IMR-90 (cell line): ENCODE measurements at regions not wholly inside any gene's neighbourhood (a gene's known extent, or its start where the extent isn't known, plus 50 kb on each side); places are given as distances from the start of the nearest gene placed in this dataset.

Source experiments
- ATAC-seq: fragments of 200-7000 bp; cut with Tn5 transposase; 2 replicates; pipeline ENCODE4 v1.9.1; 2020; ENCODE audit warnings: low read depth, mild to moderate bottlenecking, moderate library complexity
- BruUV-seq: library from RNA; stranded (reverse); fragments of 400-500 nt; replicated peaks from 2 replicates; lab custom pipeline; 2021; lab: Mats Ljungman, UMichigan
- CTCF ChIA-PET: fragments of 300-600 bp; formaldehyde crosslinking; extraction: SDS; loops from one replicate; lab custom pipeline; 2021; ENCODE audit warnings: antibody characterized with exemption; lab: Yijun Ruan, JAX
- POLR2A ChIA-PET: fragments of 300-600 bp; sonication (Branson Sonifier 250); formaldehyde crosslinking; loops from one replicate; lab custom pipeline; 2022; ENCODE audit warnings: antibody characterized with exemption; ENCODE audit not compliant: unreplicated experiment; lab: Charles Lee
- DNase-seq: peaks from one replicate; pipeline ENCODE4 v3.0.0; 2013
- H2AFZ ChIP-seq: replicated peaks from 2 replicates; pipeline ENCODE3; 2013; ENCODE audit warnings: low read length, mild to moderate bottlenecking; ENCODE audit not compliant: poor library complexity
- H2AK5ac ChIP-seq: 2 replicates; pipeline ENCODE4 v1.6.1; 2013; ENCODE audit warnings: low read depth, low read length, inconsistent platforms
- H2AK9ac ChIP-seq: replicated peaks from 2 replicates; pipeline ENCODE3; 2013; ENCODE audit warnings: mild to moderate bottlenecking, low read depth, low read length, moderate library complexity; ENCODE audit not compliant: poor library complexity
- H2BK120ac ChIP-seq: 2 replicates; pipeline ENCODE4 v1.6.1; 2013; ENCODE audit warnings: low read depth, low read length, inconsistent platforms
- H2BK15ac ChIP-seq: 3 replicates; pipeline ENCODE4 v1.6.1; 2013; ENCODE audit warnings: low read depth, low read length, inconsistent platforms
- H2BK20ac ChIP-seq: 2 replicates; pipeline ENCODE4 v1.6.1; 2013; ENCODE audit warnings: low read depth, mild to moderate bottlenecking, inconsistent platforms, low read length, moderate library complexity
- H2BK5ac ChIP-seq: 2 replicates; pipeline ENCODE4 v1.6.1; 2013; ENCODE audit warnings: mild to moderate bottlenecking, low read depth, low read length, inconsistent platforms; ENCODE audit not compliant: poor library complexity, severe bottlenecking
- H3K14ac ChIP-seq: replicated peaks from 2 replicates; pipeline ENCODE4 v1.6.1; 2013; ENCODE audit warnings: low read depth, low read length, inconsistent platforms
- H3K18ac ChIP-seq: 2 replicates; pipeline ENCODE4 v1.6.1; 2013; ENCODE audit warnings: low read depth, low read length, control low read depth
- H3K23ac ChIP-seq: 2 replicates; pipeline ENCODE4 v1.6.1; 2013; ENCODE audit warnings: low read depth, low read length, inconsistent platforms
- H3K27ac ChIP-seq: 2 replicates; pipeline ENCODE4 v1.5.1; 2013; ENCODE audit warnings: mild to moderate bottlenecking, control low read depth, low read length; ENCODE audit not compliant: insufficient read depth
- H3K27me3 ChIP-seq: 2 replicates; pipeline ENCODE4 v1.6.1; 2013; ENCODE audit warnings: low read length; ENCODE audit not compliant: control insufficient read depth, insufficient read depth
- H3K36me3 ChIP-seq: 2 replicates; pipeline ENCODE4 v1.6.1; 2013; ENCODE audit warnings: low read length, mixed read lengths; ENCODE audit not compliant: control insufficient read depth, insufficient read depth
- H3K4ac ChIP-seq: 2 replicates; pipeline ENCODE4 v1.6.1; 2013; ENCODE audit warnings: low read depth, low read length, inconsistent platforms
- H3K4me1 ChIP-seq: 2 replicates; pipeline ENCODE4 v1.6.1; 2013; ENCODE audit warnings: low read length, mixed read lengths; ENCODE audit not compliant: control insufficient read depth, insufficient read depth
- H3K4me2 ChIP-seq: 2 replicates; pipeline ENCODE4 v1.6.1; 2013; ENCODE audit warnings: low read depth, mild to moderate bottlenecking, control low read depth, low read length, moderate library complexity
- H3K4me3 ChIP-seq: 2 replicates; pipeline ENCODE4 v1.5.1; 2013; ENCODE audit warnings: low read depth, mild to moderate bottlenecking, control low read depth, low read length, moderate library complexity; ENCODE audit not compliant: insufficient read depth
- H3K56ac ChIP-seq: 2 replicates; pipeline ENCODE4 v1.6.1; 2013; ENCODE audit warnings: low read length, inconsistent platforms; ENCODE audit not compliant: insufficient read depth; ENCODE audit errors: extremely low read depth
- H3K79me1 ChIP-seq, 2 experiments: 2 replicates each; pipeline ENCODE4 v1.6.1; 2013; ENCODE audit warnings: low read length in 2 of 2, inconsistent platforms in 1 of 2, low read depth in 1 of 2
- H3K9ac ChIP-seq: 2 replicates; pipeline ENCODE4 v1.6.1; 2013; ENCODE audit warnings: low read depth, low read length, control low read depth
- H3K9me1 ChIP-seq: 2 replicates; pipeline ENCODE4 v1.6.1; 2013; ENCODE audit warnings: low read length, inconsistent platforms; ENCODE audit not compliant: insufficient read depth
- H3K9me3 ChIP-seq: 2 replicates; pipeline ENCODE4 v1.6.1; 2013; ENCODE audit warnings: low read length; ENCODE audit not compliant: control insufficient read depth, insufficient read depth
- H4K20me1 ChIP-seq: 2 replicates; pipeline ENCODE4 v1.6.1; 2013; ENCODE audit warnings: low read length, inconsistent platforms; ENCODE audit not compliant: insufficient read depth
- H4K5ac ChIP-seq: 2 replicates; pipeline ENCODE4 v1.6.1; 2013; ENCODE audit warnings: mild to moderate bottlenecking, low read depth, low read length, control low read depth
- H4K8ac ChIP-seq, 2 experiments: 2 replicates each; pipeline ENCODE4 v1.6.1; 2013; ENCODE audit warnings: low read depth in 2 of 2, low read length in 2 of 2, control low read depth in 1 of 2, inconsistent platforms in 1 of 2
- H4K91ac ChIP-seq: 2 replicates; pipeline ENCODE4 v1.6.1; 2013; ENCODE audit warnings: low read depth, low read length, inconsistent platforms; ENCODE audit not compliant: insufficient read depth
- BHLHE40 ChIP-seq: fragments of 150-350 bp; IDR thresholded peaks from 2 replicates; pipeline ENCODE4 v1.6.1; 2016; ENCODE audit warnings: mild to moderate bottlenecking, low read depth, low read length
- CEBPB ChIP-seq: IDR thresholded peaks from 2 replicates; pipeline ENCODE4 v1.6.1; 2012; ENCODE audit warnings: low read depth, low read length, improper control_type of control experiment
- CHD1 ChIP-seq: IDR thresholded peaks from 2 replicates; pipeline ENCODE4 v1.6.1; 2012; ENCODE audit warnings: low read depth, low read length, improper control_type of control experiment
- CTCF ChIP-seq: conservative IDR thresholded peaks from 2 replicates; pipeline ENCODE4 v1.5.1; 2012; ENCODE audit warnings: mild to moderate bottlenecking, low read depth, low read length, improper control_type of control experiment
- ELK1 ChIP-seq: fragments of 150-350 bp; IDR thresholded peaks from 2 replicates; pipeline ENCODE4 v1.6.1; 2016; ENCODE audit warnings: low read depth, mild to moderate bottlenecking, low read length, moderate library complexity, borderline replicate concordance
- FOS ChIP-seq: fragments of 150-350 bp; IDR thresholded peaks from 2 replicates; pipeline ENCODE4 v1.6.1; 2016; ENCODE audit warnings: low read depth, low read length
- MAFK ChIP-seq: IDR thresholded peaks from 2 replicates; pipeline ENCODE4 v1.6.1; 2012; ENCODE audit warnings: low read depth, low read length, improper control_type of control experiment
- MAZ ChIP-seq: IDR thresholded peaks from 2 replicates; pipeline ENCODE4 v1.6.1; 2012; ENCODE audit warnings: low read depth, mild to moderate bottlenecking, low read length, improper control_type of control experiment, moderate library complexity, borderline replicate concordance
- MXI1 ChIP-seq: IDR thresholded peaks from 2 replicates; pipeline ENCODE4 v1.6.1; 2012; ENCODE audit warnings: low read depth, mild to moderate bottlenecking, low read length, moderate library complexity, borderline replicate concordance
- NFE2L2 ChIP-seq: fragments of 150-350 bp; IDR thresholded peaks from 2 replicates; pipeline ENCODE4 v1.6.1; 2016; ENCODE audit warnings: low read depth, mild to moderate bottlenecking, low read length
- POLR2A ChIP-seq: IDR thresholded peaks from 2 replicates; pipeline ENCODE4 v1.6.1; 2012; ENCODE audit warnings: mild to moderate bottlenecking, low read depth, low read length
- RAD21 ChIP-seq: IDR thresholded peaks from 2 replicates; pipeline ENCODE4 v1.6.1; 2012; ENCODE audit warnings: low read length, improper control_type of control experiment
- RCOR1 ChIP-seq: IDR thresholded peaks from 2 replicates; pipeline ENCODE4 v1.6.1; 2012; ENCODE audit warnings: mild to moderate bottlenecking, low read length, improper control_type of control experiment; ENCODE audit not compliant: insufficient replicate concordance
- RFX5 ChIP-seq: IDR thresholded peaks from 2 replicates; pipeline ENCODE4 v1.8.0; 2012; ENCODE audit warnings: low read depth, mild to moderate bottlenecking, low read length, moderate library complexity
- SMC3 ChIP-seq: fragments of 150-350 bp; IDR thresholded peaks from 2 replicates; pipeline ENCODE4 v1.6.1; 2016; ENCODE audit warnings: low read depth, mild to moderate bottlenecking, antibody characterized with exemption, low read length, moderate library complexity
- USF2 ChIP-seq: fragments of 150-350 bp; IDR thresholded peaks from 2 replicates; pipeline ENCODE4 v1.6.1; 2017; ENCODE audit warnings: mild to moderate bottlenecking, antibody characterized with exemption, low read length, low read depth
- WGBS, 2 experiments: methylation state at CpG; one replicate each; pipeline versions ENCODE4 v1.1.5 to v1.1.7; 2013; ENCODE audit warnings: missing lambda C conversion rate in 2 of 2; ENCODE audit not compliant: insufficient read length in 1 of 2; ENCODE audit errors: extremely low coverage in 2 of 2; 5-methylcytosine and 5-hydroxymethylcytosine counted together
- dilution Hi-C: fragments of 300-500 bp; cut with HindIII; formaldehyde crosslinking; loops from one replicate; pipeline ENCODE4 v1.14.3; 2018; ENCODE audit warnings: low sequenced_read_pairs; ENCODE audit not compliant: unreplicated experiment
- in situ Hi-C: fragments of 300-500 bp; cut with MboI; formaldehyde crosslinking; loops from 3 replicates; pipeline ENCODE4 v1.14.3; 2019; ENCODE audit warnings: low sequenced_read_pairs, inconsistent platforms, mixed read lengths
- intact Hi-C: fragments of 100-400 bp; cut with micrococcal nuclease; formaldehyde crosslinking; loops from 2 replicates; pipeline ENCODE4 v1.10.0; 2022

- Histone ChIP-seq H3K14ac (peak overlapping the region; percentile 67), H4K20me1 (no peaks in the 10 kb centered on the region), H4K5ac (no peak overlapping the region), H3K9me3 (no peaks in the 10 kb centered on the region), H2AK5ac (peak overlapping the region; percentile 97), H3K56ac (no peak overlapping the region), H4K91ac (peak overlapping the region; percentile 74; the same call in 1 of the 2 replicates), H3K23ac (peak overlapping the region; percentile 57; the same call in 1 of the 2 replicates), H3K27me3 (no peaks in the 10 kb centered on the region), H2BK120ac (peak overlapping the region; percentile 76; the same call in 1 of the 2 replicates), H3K27ac (no peak overlapping the region), H3K36me3 (no peaks in the 10 kb centered on the region), H2BK5ac (peak overlapping the region; percentile 75), H3K18ac (peak overlapping the region; percentile 85; the same call in 1 of the 2 replicates), H3K4me3 (no peak overlapping the region), H3K4me2 (no peak overlapping the region), H3K4me1 (peaks cover 11% of the 10 kb centered on the region), H2BK20ac (peak overlapping the region; percentile 91), H2BK15ac (peak overlapping the region; percentile 94), H4K8ac (peak overlapping the region; percentile 65 to 72), H3K4ac (peak overlapping the region; percentile 73), H2AFZ (peak overlapping the region; percentile 43), H3K79me1 (no peaks in the 10 kb centered on the region; a peak in 1 of 4 replicates), H3K9ac (no peak overlapping the region), H2AK9ac (no peak overlapping the region), H3K9me1 (peaks cover 6% of the 10 kb centered on the region; the same call in 1 of the 2 replicates)
- in situ Hi-C loops (loop anchor here (10.0 kb wide), 1 partner anchor 670 kb away; the partner anchor contains the start of gene CITED2), dilution Hi-C loops (no loop called here), intact Hi-C loops (no loop called here)
- BruUV-seq, result no TSS peak
- ATAC-seq, result no peak
- ChIA-PET POLR2A (interaction anchor here (0.5 kb wide), 1 partner anchor 189 kb away, joined by 5 read pairs; no protein-coding TSS in a partner anchor), CTCF (no interaction called here)
- DNase-seq, result no peak
- TF ChIP-seq MAFK (no peak), SMC3 (no peak), USF2 (no peak), RFX5 (no peak), MAZ (no peak), CHD1 (no peak), NFE2L2 (no peak), BHLHE40 (no peak), RAD21 (no peak), FOS (no peak), CTCF (no peak), RCOR1 (no peak), MXI1 (no peak), CEBPB (no peak), POLR2A (no peak), ELK1 (no peak)
- no CpG with 5 or more reads among the region's 1 CpG for WGBS, 2 experiments
These were observed 670.7 kb upstream of the CITED2 start for GRCh38 chr6:140045116-140045515.
